ENCODE measurements at regions not wholly inside any gene's neighbourhood (a gene's known extent, or its start where the extent isn't known, plus 50 kb on each side); places are given as distances from the start of the nearest gene placed in this dataset.
"Not testable (repeated sequence)": the region's sequence is repeated elsewhere in the genome, so short reads cannot be mapped to it uniquely, and the experiment has no call there.

DNA sequence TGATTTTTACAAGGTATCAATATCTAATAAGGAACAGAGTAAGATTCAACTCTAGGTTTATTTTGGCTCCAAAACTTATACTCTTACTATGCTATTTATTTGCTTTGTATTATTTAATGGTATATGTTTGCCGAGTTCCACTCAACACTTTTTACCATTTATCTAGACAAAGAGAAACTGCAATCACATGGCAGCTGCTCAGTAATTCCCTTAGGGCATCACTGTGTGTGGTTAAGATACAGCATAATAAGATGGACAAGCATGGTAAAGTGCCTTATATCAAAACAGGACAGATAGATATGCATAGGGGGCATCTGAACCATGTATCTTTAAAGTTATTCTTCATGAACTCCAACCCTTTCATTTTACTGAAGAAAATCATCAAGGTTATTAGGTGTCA, 483.0 kb upstream of the ID4 start:
- no peak overlapping the region for H3K27ac Mint-ChIP-seq

DNA sequence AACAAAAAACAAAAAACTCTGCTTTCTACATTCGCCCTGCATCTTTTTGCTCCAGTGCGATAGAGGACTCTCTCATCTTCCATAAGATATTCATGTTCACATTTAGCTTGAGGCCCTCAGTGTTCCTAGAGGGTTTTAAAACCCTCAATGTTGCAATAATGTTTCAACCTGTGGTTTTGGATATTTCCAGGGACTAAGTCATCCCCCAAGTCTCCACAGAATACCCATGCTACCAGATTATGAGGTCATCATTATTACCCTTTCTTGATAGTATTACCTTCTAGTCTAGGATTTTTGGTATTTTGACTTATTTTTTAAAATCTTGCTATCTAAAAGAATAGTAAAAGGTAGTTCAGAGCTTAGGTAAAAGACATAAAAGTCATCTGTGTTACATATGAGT, 480.5 kb upstream of the ID4 start:
- ATAC-seq (no peak), DNase-seq (no peak)
- peaks cover 0 to 5% of the 10 kb centered on the region in 2 donors for H3K9me3 Mint-ChIP-seq
- H3K4me1 Mint-ChIP-seq: no peaks in the 10 kb centered on the region
- H3K27ac Mint-ChIP-seq: no peak overlapping the region
- no peaks in the 10 kb centered on the region for H3K27me3 Mint-ChIP-seq
- H3K4me3 Mint-ChIP-seq: no peak overlapping the region

More for the DNA sequence above, 483.0 kb upstream of the ID4 start:
- DNase-seq (no peak), ATAC-seq (no peak)
- Mint-ChIP-seq H3K9me3 (peaks cover 0 to 14% of the 10 kb centered on the region in 2 donors), H3K4me1 (no peaks in the 10 kb centered on the region), H3K27me3 (no peaks in the 10 kb centered on the region), H3K4me3 (no peak overlapping the region)

DNA sequence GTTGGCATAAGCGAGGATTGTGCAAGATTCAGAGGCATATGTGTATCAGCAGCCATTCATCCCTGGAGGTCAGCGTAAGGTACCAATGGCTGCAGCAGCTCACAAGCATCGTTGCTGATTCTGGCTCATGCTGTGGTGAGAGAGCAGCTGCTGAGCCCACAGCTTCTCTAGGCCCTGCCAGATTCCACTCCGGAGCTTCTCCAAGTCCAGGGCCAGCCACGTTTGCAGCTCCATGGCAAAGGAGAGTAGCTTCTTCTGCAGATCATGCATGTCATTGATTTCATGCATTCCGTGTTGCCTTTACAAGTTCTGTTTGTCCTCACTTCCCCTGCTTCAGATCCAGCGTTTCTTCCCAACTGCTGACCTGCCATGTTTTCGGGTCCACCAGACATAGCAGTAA, 474.8 kb upstream of the ID4 start:
- Mint-ChIP-seq H3K27me3 (no peaks in the 10 kb centered on the region), H3K9me3 (peaks cover 1 to 5% of the 10 kb centered on the region in 2 donors), H3K4me1 (no peaks in the 10 kb centered on the region), H3K4me3 (no peak overlapping the region), H3K27ac (no peak overlapping the region)
- ATAC-seq (no peak), DNase-seq (no peak)

DNA sequence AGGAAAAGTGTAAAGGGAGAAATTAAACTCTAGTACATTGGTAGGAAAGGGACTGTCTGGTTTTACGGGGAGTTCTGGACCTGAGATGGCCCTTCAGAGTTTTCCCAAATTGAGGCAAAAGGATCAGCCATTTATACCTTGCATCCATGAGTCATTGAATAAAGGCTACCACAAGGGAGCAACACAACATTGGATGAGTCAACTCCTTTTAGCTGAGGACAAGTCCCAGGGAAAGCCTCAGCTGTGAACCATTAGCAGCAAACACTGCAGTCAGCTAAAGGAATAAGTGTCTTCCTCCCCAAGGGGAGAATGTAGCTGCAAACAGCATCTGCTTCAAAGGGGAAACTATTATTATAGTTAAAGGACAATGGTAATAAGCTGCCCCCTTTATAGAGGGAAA, 468.7 kb upstream of the ID4 start:
- Mint-ChIP-seq H3K9me3 (peaks cover 8 to 20% of the 10 kb centered on the region in 2 donors), H3K4me1 (no peaks in the 10 kb centered on the region), H3K27me3 (no peaks in the 10 kb centered on the region), H3K27ac (no peak overlapping the region), H3K4me3 (no peak overlapping the region)
- ATAC-seq: no peak
- DNase-seq: no peak

DNA sequence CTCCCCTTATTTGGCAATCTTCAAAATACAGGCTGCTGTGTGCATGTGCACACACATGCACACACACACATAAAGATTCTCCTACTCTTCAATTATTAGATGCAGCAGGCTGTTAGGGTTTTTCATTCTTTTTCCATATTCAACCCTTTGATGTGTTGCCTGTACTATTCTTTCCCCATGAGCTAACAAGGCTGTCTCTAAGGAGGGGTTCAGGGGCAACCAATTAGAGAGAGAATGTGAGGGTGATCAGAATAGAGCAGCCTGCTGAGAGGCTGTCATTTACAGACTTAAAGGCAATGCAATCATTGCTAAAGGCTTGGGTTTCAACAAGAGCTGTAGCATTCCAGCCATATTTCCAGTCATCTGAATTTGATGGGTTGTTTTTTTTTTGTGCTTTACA, 467.4 kb upstream of the ID4 start:
- DNase-seq (no peak), ATAC-seq (no peak)
- Mint-ChIP-seq H3K9me3 (peaks cover 8 to 24% of the 10 kb centered on the region in 2 donors), H3K27me3 (no peaks in the 10 kb centered on the region), H3K4me1 (no peaks in the 10 kb centered on the region), H3K4me3 (no peak overlapping the region), H3K27ac (no peak overlapping the region)

DNA sequence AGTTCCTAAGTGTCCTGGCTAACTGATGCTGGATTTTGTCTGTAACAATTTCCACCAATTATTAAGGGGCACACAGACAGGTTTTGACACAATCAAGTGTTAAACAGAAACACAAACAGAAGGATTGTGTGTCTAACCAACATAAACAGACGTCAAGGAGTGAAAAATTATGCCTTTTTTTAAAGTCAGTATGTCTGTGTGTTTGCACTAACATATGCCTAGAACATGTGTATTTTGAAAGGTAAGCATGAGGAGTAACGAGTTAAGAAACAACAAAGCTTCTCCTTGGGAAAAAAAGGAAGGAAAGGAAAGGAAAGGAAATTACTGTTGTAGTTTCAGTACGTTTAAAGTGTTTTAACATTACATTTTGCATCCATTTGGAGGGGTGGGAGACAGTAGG, 466.3 kb upstream of the ID4 start:
- no peaks in the 10 kb centered on the region for H3K4me1 Mint-ChIP-seq
- H3K27ac Mint-ChIP-seq: no peak overlapping the region
- peaks cover 12 to 25% of the 10 kb centered on the region in 2 donors for H3K9me3 Mint-ChIP-seq
- no peak overlapping the region for H3K4me3 Mint-ChIP-seq
- DNase-seq (no peak), ATAC-seq (no peak)
- no peaks in the 10 kb centered on the region for H3K27me3 Mint-ChIP-seq

DNA sequence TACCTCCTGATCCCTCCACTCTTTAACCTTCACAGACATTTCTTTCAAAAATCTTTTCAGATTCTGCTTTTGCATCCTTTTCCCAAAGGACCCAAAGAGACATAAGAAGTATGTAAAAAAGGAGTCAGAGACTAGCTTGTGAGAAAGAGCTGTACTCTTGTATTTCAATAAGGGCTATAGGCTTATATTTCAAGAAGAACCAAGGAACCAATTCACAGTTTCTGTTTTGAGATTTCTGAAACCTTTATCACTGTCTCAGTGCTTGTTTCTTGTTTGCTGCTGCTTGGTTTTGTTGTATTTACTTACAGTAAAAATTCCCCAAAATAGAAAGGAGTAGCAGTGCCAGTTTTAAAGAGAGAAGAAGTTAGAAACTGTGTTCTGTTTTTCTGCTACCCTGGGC, 461.6 kb upstream of the ID4 start:
- ATAC-seq: no peak
- peaks cover 15 to 19% of the 10 kb centered on the region in 2 donors for H3K9me3 Mint-ChIP-seq
- H3K4me1 Mint-ChIP-seq: no peaks in the 10 kb centered on the region
- DNase-seq: no peak
- no peak overlapping the region for H3K27ac Mint-ChIP-seq
- H3K27me3 Mint-ChIP-seq: no peaks in the 10 kb centered on the region
- H3K4me3 Mint-ChIP-seq: no peak overlapping the region

DNA sequence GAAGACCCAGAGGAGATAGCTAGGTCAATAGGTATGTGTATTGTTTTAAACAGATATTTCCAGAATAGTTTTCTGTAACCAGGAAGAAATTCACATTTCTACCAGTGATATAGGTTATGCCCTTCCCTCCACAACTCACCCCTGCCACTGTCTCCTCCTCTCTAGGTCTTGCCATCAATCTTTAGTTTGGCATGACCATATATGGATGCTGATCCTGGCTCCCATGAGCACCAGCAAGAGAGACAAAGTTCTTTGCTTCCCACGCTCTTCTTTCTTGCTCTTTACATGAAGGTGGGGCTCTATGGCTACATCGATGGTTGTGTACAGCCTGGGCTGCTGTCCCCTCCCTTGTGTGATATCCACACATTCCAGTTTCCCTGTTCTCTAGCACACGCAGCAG, 459.4 kb upstream of the ID4 start:
- no peaks in the 10 kb centered on the region for H3K4me1 Mint-ChIP-seq
- no peak for DNase-seq
- no peak overlapping the region for H3K4me3 Mint-ChIP-seq
- no peak overlapping the region for H3K27ac Mint-ChIP-seq
- H3K9me3 Mint-ChIP-seq: peaks cover 8 to 13% of the 10 kb centered on the region in 2 donors
- H3K27me3 Mint-ChIP-seq: no peaks in the 10 kb centered on the region
- ATAC-seq: no peak

DNA sequence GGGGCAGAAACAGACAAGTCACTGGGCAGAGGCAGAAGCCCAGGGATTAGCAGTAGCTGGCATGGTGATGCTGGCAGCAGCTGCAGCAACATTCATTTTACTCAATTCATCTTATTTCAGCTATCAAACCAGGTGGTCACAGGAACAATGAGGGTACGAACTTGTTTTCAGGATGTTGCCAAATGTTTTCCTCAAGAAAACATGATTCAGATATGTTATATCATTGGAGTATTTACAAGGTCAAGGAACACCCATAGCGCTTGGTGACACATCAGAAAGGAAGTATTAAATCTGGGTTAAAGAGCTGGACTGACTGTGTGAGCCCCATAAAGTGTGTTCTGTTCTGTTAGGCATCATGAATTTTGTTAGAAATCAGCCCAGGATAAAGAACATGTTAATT, 456.9 kb upstream of the ID4 start:
- DNase-seq: no peak
- H3K9me3 Mint-ChIP-seq: peaks cover 14% of the 10 kb centered on the region in 2 donors
- no peak overlapping the region for H3K4me3 Mint-ChIP-seq
- no peak overlapping the region for H3K27ac Mint-ChIP-seq
- H3K27me3 Mint-ChIP-seq: no peaks in the 10 kb centered on the region
- ATAC-seq: no peak
- H3K4me1 Mint-ChIP-seq: no peaks in the 10 kb centered on the region

DNA sequence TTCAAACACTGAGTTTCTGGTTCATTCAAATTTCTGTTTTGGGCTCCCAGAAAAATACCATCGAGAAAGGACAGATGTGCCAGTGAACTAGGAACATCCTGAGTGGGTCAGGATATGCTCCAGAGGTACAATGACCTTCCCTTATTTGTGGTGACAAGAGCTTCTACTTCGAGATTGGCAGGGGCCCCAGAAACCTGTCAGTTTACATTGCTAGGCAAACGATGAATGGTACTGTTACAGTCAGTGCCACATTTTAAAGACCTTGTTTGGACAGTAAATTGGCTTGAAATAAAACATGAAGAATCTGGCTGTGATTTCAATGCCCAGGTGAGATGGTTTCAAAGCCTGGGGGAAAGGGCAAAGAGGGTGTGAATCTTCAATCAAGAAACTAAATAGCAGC, 454.5 kb upstream of the ID4 start:
- DNase-seq (no peak), ATAC-seq (no peak)
- H3K27ac Mint-ChIP-seq: no peak overlapping the region

DNA sequence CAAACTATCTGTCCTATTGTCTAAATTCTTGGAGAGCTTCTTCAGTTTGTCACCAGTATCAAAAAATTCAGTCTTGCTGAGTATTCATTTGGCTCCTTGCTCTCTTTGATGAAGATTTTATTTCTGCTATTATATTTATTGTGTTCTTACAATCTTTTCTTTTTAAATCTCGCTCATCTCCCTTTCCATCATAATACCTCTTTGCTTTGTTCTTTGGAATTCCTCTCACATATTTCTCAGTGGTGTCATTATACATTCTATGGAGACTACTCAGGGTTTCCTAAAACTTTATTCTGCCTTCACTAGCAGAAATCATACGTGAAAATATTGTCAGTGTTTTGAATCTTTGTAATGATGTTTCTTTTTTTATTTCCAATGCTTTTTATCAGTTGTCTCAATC, 445.2 kb upstream of the ID4 start:
- no peaks in the 10 kb centered on the region for H3K27me3 Mint-ChIP-seq
- H3K27ac Mint-ChIP-seq: no peak overlapping the region
- peaks cover 7 to 15% of the 10 kb centered on the region in 2 donors for H3K9me3 Mint-ChIP-seq
- H3K4me3 Mint-ChIP-seq: no peak overlapping the region
- no peaks in the 10 kb centered on the region for H3K4me1 Mint-ChIP-seq
- DNase-seq (no peak), ATAC-seq (no peak)

More for the DNA sequence above, 454.5 kb upstream of the ID4 start:
- Mint-ChIP-seq H3K9me3 (peaks cover 14 to 16% of the 10 kb centered on the region in 2 donors), H3K27me3 (no peaks in the 10 kb centered on the region), H3K4me3 (no peak overlapping the region), H3K4me1 (no peaks in the 10 kb centered on the region)

DNA sequence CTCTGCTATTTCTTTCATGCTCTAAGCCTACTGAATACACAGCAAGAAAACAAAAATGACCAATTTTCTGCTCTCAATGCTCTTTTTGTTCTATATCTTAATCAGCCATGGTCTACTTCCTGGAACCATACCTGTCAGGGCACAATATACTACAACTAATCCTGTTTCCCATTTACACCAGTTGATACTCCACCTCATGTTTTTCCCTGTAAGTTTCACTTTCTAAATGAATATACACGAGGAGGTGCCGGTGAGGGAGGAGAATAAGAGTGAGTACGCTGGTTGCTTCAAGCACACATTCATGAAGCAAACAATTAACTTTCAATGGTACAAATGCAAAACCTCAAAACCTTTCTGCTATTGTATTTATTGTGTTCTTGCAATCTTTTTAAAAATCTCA, 443.1 kb upstream of the ID4 start:
- ATAC-seq (no peak), DNase-seq (no peak)
- H3K4me3 Mint-ChIP-seq: no peak overlapping the region
- no peaks in the 10 kb centered on the region for H3K4me1 Mint-ChIP-seq
- H3K27me3 Mint-ChIP-seq: no peaks in the 10 kb centered on the region
- H3K9me3 Mint-ChIP-seq: peaks cover 7 to 10% of the 10 kb centered on the region in 2 donors
- no peak overlapping the region for H3K27ac Mint-ChIP-seq

DNA sequence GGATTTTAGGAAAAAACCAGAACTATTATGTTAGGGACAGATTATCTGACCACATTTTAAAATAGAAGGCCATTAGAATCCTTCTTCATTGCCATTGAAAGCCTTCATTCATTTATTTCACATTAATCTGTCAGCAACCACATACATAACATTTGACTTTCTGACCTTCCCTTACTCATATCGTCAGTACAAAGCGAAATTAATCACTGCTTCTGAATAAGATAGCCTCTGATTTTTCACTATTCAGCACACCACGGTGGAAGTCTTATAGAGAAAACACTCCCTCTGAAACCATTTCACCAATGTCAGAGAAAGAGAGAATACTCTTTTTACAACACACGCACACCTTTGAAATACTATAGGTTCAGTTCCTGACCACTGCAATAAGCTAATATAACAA, 442.5 kb upstream of the ID4 start:
- Mint-ChIP-seq H3K4me1 (no peaks in the 10 kb centered on the region), H3K4me3 (no peak overlapping the region), H3K27ac (no peak overlapping the region), H3K27me3 (no peaks in the 10 kb centered on the region), H3K9me3 (peaks cover 7 to 10% of the 10 kb centered on the region in 2 donors)
- ATAC-seq (no peak), DNase-seq (no peak)

DNA sequence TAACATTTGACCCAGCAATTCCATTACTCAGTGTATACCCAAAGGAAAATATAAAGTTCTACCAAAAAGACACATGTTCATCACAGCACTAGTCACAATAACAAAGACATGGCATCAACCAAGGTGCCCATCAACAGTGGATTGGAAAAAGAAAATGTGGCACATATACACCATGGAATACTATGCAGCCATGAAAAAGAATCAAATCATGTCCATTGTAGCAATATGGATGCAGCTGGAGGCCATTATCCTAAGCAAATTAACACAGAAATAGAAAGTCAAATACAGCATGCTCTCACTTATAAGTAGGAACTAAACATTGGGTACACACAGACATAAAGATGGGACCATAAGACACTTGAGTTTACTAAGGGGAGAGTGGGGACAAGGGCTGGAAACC, 441.9 kb upstream of the ID4 start:
- Mint-ChIP-seq H3K9me3 (peaks cover 7 to 10% of the 10 kb centered on the region in 2 donors), H3K27ac (no peak overlapping the region), H3K4me3 (no peak overlapping the region), H3K27me3 (no peaks in the 10 kb centered on the region), H3K4me1 (no peaks in the 10 kb centered on the region)
- ATAC-seq (no peak), DNase-seq (no peak)

DNA sequence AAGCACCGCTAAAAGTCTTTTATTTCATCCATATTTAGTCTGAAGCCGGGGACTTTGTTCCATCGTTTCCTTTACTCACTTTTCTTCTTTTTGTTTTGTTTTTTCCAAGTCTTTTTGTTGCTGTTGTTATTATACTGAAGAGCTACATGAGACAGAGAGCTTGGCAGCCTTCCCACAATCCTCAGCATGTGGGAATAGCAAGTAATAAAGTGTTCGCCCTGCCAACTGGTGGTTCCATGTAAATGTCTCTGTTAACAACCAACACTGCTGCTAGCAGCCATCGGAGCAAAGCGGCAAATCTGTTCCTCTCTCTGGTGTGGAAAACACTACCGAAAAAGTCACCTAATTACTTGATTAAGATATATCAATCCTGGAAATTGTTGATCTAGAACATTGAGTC, 437.8 kb upstream of the ID4 start:
- no peaks in the 10 kb centered on the region for H3K27me3 Mint-ChIP-seq
- no peaks in the 10 kb centered on the region for H3K4me1 Mint-ChIP-seq
- DNase-seq (no peak), ATAC-seq (no peak)
- no peak overlapping the region for H3K4me3 Mint-ChIP-seq
- peaks cover 5 to 14% of the 10 kb centered on the region in 2 donors for H3K9me3 Mint-ChIP-seq
- H3K27ac Mint-ChIP-seq: no peak overlapping the region

DNA sequence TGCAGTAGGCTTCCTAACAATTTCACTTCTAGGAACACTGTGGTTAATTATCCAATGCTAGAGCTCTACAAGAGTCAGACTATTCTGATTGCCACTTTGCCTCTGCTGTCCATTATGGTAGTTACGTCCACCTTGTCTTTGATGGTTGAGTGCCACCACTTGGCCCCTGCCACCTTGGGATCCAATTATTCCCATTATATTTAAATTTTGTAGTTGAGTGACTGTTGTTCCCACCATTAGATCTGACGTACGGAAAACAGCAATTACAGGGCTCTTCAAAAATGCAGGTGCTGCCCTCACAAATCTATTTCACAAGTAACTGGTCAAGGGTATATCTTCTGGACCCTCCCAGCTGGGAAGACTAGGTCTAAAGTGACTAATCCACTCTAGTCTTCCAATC, 432.3 kb upstream of the ID4 start:
- ATAC-seq, H3K27ac Mint-ChIP-seq, DNase-seq, H3K4me3 Mint-ChIP-seq, H3K4me1 Mint-ChIP-seq, H3K27me3 Mint-ChIP-seq: not testable (repeated sequence)
- peaks cover 5 to 22% of the 10 kb centered on the region in 2 donors for H3K9me3 Mint-ChIP-seq

DNA sequence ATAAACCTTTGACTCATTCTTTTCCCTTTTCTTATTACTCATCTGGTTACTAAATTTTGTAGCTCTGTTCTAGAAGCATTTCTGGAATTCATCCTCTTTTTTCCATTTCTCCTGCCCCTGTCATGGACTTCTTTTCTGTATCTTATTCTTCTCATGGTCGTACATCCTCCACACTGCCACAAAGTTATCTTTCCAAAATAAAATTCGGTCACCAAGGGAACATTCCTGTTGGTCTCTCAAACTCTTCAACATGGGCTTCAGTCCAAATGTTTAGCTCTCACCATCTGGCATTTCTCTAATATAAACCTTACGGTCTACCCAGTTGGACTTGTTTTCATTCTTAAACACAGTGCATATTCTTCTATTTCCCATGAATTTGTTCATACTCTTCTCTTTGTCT, 428.8 kb upstream of the ID4 start:
- DNase-seq (no peak), ATAC-seq (no peak)
- peaks cover 5 to 15% of the 10 kb centered on the region in 2 donors for H3K9me3 Mint-ChIP-seq
- H3K27me3 Mint-ChIP-seq: no peaks in the 10 kb centered on the region
- no peak overlapping the region for H3K27ac Mint-ChIP-seq
- H3K4me3 Mint-ChIP-seq: no peak overlapping the region
- no peaks in the 10 kb centered on the region for H3K4me1 Mint-ChIP-seq
